GM19240 (cell line): ENCODE measurements at regions not wholly inside any gene's neighbourhood (a gene's known extent, or its start where the extent isn't known, plus 50 kb on each side); places are given as distances from the start of the nearest gene placed in this dataset.
"Not testable (repeated sequence)": the region's sequence is repeated elsewhere in the genome, so short reads cannot be mapped to it uniquely, and the experiment has no call there.

Experiments used
- DNase-seq: peaks from one replicate; pipeline ENCODE4 v3.0.0; 2011; ENCODE audit warnings: low spot score; ENCODE audit not compliant: insufficient read length

GRCh38 chr2:207356567-207356966, 173.2 kb upstream of the CREB1 start:
- DNase-seq: no peak

GRCh38 chr2:207357216-207357615, 172.5 kb upstream of the CREB1 start:
- no peak for DNase-seq

GRCh38 chr2:207362716-207363115, 167.0 kb upstream of the CREB1 start:
- DNase-seq: no peak

GRCh38 chr2:207363761-207364290, 165.9 kb upstream of the CREB1 start:
- no peak for DNase-seq

GRCh38 chr2:207370646-207371045, 159.1 kb upstream of the CREB1 start:
- no peak for DNase-seq

- no peak for DNase-seq
These were observed 157.9 kb upstream of the CREB1 start for GRCh38 chr2:207371877-207372276.

- DNase-seq: no peak
These were observed 157.3 kb upstream of the CREB1 start for GRCh38 chr2:207372483-207372882.

- DNase-seq: no peak
These were observed 154.4 kb upstream of the CREB1 start for GRCh38 chr2:207375207-207375875.

- DNase-seq: not testable (repeated sequence)
These were observed 151.1 kb upstream of the CREB1 start for GRCh38 chr2:207378620-207379019.

GRCh38 chr2:207385076-207385475, 144.7 kb upstream of the CREB1 start:
- DNase-seq: no peak

- no peak for DNase-seq
These were observed 143.9 kb upstream of the CREB1 start for GRCh38 chr2:207385903-207386302.

- DNase-seq: no peak
These were observed 142.7 kb upstream of the CREB1 start for GRCh38 chr2:207387001-207387571.

GRCh38 chr2:207390302-207391095, 139.3 kb upstream of the CREB1 start:
- DNase-seq: no peak

GRCh38 chr2:207394203-207394781, 135.5 kb upstream of the CREB1 start:
- DNase-seq: no peak

GRCh38 chr2:207394812-207395534, 134.8 kb upstream of the CREB1 start:
- no peak for DNase-seq

- no peak for DNase-seq
These were observed 134.1 kb upstream of the CREB1 start for GRCh38 chr2:207395535-207396251.

GRCh38 chr2:207397917-207398655, 131.7 kb upstream of the CREB1 start:
- no peak for DNase-seq

GRCh38 chr2:207399301-207399700, 130.5 kb upstream of the CREB1 start:
- DNase-seq: no peak

GRCh38 chr2:207401338-207401737, 128.4 kb upstream of the CREB1 start:
- no peak for DNase-seq

- DNase-seq: no peak
These were observed 126.6 kb upstream of the CREB1 start for GRCh38 chr2:207403141-207403540.
